ENCODE measurements at regions not wholly inside any gene's neighbourhood (a gene's known extent, or its start where the extent isn't known, plus 50 kb on each side); places are given as distances from the start of the nearest gene placed in this dataset.

GRCh38 chr2:37788602-37789209, 117.3 kb upstream of the CDC42EP3 start:
- no peak for DNase-seq (ENCODE audit: low read depth, low spot score)
- TF ChIP-seq, protein P1, sequence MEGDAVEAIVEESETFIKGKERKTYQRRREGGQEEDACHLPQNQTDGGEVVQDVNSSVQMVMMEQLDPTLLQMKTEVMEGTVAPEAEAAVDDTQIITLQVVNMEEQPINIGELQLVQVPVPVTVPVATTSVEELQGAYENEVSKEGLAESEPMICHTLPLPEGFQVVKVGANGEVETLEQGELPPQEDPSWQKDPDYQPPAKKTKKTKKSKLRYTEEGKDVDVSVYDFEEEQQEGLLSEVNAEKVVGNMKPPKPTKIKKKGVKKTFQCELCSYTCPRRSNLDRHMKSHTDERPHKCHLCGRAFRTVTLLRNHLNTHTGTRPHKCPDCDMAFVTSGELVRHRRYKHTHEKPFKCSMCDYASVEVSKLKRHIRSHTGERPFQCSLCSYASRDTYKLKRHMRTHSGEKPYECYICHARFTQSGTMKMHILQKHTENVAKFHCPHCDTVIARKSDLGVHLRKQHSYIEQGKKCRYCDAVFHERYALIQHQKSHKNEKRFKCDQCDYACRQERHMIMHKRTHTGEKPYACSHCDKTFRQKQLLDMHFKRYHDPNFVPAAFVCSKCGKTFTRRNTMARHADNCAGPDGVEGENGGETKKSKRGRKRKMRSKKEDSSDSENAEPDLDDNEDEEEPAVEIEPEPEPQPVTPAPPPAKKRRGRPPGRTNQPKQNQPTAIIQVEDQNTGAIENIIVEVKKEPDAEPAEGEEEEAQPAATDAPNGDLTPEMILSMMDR (IDR thresholded peaks at IDR 0.05; ENCODE audit: low read depth, low read length) = no peak
- in situ Hi-C loops (cut with HindIII; ENCODE audit: low sequenced_read_pairs) = no loop called here
- no peak overlapping the region for H3K4me3 ChIP-seq (ENCODE audit: low read depth, low read length)

- DNase-seq (ENCODE audit: low read depth, low spot score) = no peak
Measured at GRCh38 chr2:37790019-37790418, 118.6 kb upstream of the CDC42EP3 start.

GRCh38 chr2:37790462-37790861, 119.0 kb upstream of the CDC42EP3 start:
- no peak overlapping the region for H3K4me3 ChIP-seq (ENCODE audit: low read depth, low read length)
- TF ChIP-seq, protein P1 (IDR thresholded peaks at IDR 0.05; ENCODE audit: low read depth, low read length) = no peak
- in situ Hi-C loops (cut with HindIII; ENCODE audit: low sequenced_read_pairs) = no loop called here
- DNase-seq (ENCODE audit: low read depth, low spot score) = no peak

More at GRCh38 chr2:37790019-37790418, 118.6 kb upstream of the CDC42EP3 start:
- no peak overlapping the region for H3K4me3 ChIP-seq (ENCODE audit: low read depth, low read length)
- in situ Hi-C loops (cut with HindIII; ENCODE audit: low sequenced_read_pairs) = no loop called here
- TF ChIP-seq, protein P1 (IDR thresholded peaks at IDR 0.05; ENCODE audit: low read depth, low read length) = no peak

- TF ChIP-seq, protein P1 (IDR thresholded peaks at IDR 0.05; ENCODE audit: low read depth, low read length) = no peak
- in situ Hi-C loops (cut with HindIII; ENCODE audit: low sequenced_read_pairs) = no loop called here
- DNase-seq (ENCODE audit: low read depth, low spot score) = no peak
- H3K4me3 ChIP-seq (ENCODE audit: low read depth, low read length) = no peak overlapping the region
Measured at GRCh38 chr2:37792366-37792765, 120.9 kb upstream of the CDC42EP3 start.

GRCh38 chr2:37793004-37793403, 121.6 kb upstream of the CDC42EP3 start:
- H3K4me3 ChIP-seq (ENCODE audit: low read depth, low read length) = no peak overlapping the region
- in situ Hi-C loops (cut with HindIII; ENCODE audit: low sequenced_read_pairs) = no loop called here
- no peak for DNase-seq (ENCODE audit: low read depth, low spot score)
- TF ChIP-seq, protein P1 (IDR thresholded peaks at IDR 0.05; ENCODE audit: low read depth, low read length) = no peak

DNA sequence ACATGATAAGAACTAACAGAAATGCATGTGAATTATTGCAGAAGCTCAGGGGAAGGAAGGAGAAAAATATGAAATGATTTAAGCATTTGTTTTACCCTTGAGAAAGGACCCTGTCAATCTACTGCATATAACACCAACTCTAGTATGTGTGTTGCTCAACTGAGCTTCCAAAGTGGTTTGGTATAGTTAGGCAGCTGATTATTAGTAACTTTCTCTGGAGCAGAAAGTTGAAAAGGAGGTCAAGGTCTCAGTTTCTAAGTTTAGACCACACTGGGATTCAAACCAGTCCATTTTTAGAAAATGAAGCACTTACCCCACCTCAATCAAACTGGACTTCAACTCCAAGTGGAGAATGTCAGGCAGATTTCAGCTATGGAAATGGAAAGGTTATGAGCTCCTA, 123.3 kb upstream of the CDC42EP3 start:
- H3K4me3 ChIP-seq (ENCODE audit: low read depth, low read length) = no peak overlapping the region
- DNase-seq (ENCODE audit: low read depth, low spot score) = no peak
- in situ Hi-C loops (cut with HindIII; ENCODE audit: low sequenced_read_pairs) = no loop called here
- TF ChIP-seq, protein P1 (IDR thresholded peaks at IDR 0.05; ENCODE audit: low read depth, low read length) = no peak

Data from astrocyte of the spinal cord (primary cell).